C4-2B (cell line): ENCODE measurements at regions not wholly inside any gene's neighbourhood (a gene's known extent, or its start where the extent isn't known, plus 50 kb on each side); places are given as distances from the start of the nearest gene placed in this dataset.

Source experiments
- ZFX ChIP-seq: fragments of 450-650 bp; IDR thresholded peaks from 2 replicates; pipeline ENCODE4 v1.6.1; 2017
- TF ChIP-seq, protein P1 (sequence below): fragments of 450-650 bp; conservative IDR thresholded peaks from 2 replicates; pipeline ENCODE4 v1.5.1; 2017; ENCODE audit warnings: mild to moderate bottlenecking

GRCh38 chr6:71599359-71599758 lies 287.0 kb upstream of the RIMS1 start:
- TF ChIP-seq, protein P1, sequence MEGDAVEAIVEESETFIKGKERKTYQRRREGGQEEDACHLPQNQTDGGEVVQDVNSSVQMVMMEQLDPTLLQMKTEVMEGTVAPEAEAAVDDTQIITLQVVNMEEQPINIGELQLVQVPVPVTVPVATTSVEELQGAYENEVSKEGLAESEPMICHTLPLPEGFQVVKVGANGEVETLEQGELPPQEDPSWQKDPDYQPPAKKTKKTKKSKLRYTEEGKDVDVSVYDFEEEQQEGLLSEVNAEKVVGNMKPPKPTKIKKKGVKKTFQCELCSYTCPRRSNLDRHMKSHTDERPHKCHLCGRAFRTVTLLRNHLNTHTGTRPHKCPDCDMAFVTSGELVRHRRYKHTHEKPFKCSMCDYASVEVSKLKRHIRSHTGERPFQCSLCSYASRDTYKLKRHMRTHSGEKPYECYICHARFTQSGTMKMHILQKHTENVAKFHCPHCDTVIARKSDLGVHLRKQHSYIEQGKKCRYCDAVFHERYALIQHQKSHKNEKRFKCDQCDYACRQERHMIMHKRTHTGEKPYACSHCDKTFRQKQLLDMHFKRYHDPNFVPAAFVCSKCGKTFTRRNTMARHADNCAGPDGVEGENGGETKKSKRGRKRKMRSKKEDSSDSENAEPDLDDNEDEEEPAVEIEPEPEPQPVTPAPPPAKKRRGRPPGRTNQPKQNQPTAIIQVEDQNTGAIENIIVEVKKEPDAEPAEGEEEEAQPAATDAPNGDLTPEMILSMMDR = no peak
- no peak for TF ChIP-seq ZFX
